Urinary bladder (tissue), 3 donors: ENCODE measurements at regions not wholly inside any gene's neighbourhood (a gene's known extent, or its start where the extent isn't known, plus 50 kb on each side); places are given as distances from the start of the nearest gene placed in this dataset.

Experiments used
- DNase-seq: peaks from one replicate; pipeline ENCODE4 v3.0.0-alpha.2; 2015; ENCODE audit errors: extremely low spot score
- H3K27ac ChIP-seq: one replicate; pipeline ENCODE4 v1.5.1; 2013; ENCODE audit warnings: low read depth, mild to moderate bottlenecking, moderate library complexity
- H3K36me3 ChIP-seq: one replicate; pipeline ENCODE4 v1.6.1; 2013; ENCODE audit warnings: mild to moderate bottlenecking, moderate library complexity; ENCODE audit not compliant: insufficient read depth
- H3K4me1 ChIP-seq: one replicate; pipeline ENCODE4 v1.6.1; 2013; ENCODE audit warnings: mild to moderate bottlenecking, moderate library complexity; ENCODE audit not compliant: insufficient read depth
- H3K4me3 ChIP-seq: one replicate; pipeline ENCODE4 v1.5.1; 2013; ENCODE audit warnings: low read depth, low read length
- WGBS: extraction: QIAGEN DNeasy Blood & Tissue Kit; methylation state at CpG from one replicate; pipeline ENCODE4 v1.1.7; 2013; 5-methylcytosine and 5-hydroxymethylcytosine counted together
- donor health status: healthy with polysubstance abuse.
- donor health status: healthy.

- WGBS: 3% methylated on average over 28 of the region's 28 CpGs
- peak; percentile 62 for DNase-seq
- H3K4me1 ChIP-seq: no peaks in the 10 kb centered on the region
- H3K4me3 ChIP-seq: peak overlapping the region; percentile 41
- H3K27ac ChIP-seq: no peak overlapping the region
- H3K36me3 ChIP-seq: no peaks in the 10 kb centered on the region
These were observed 67.4 kb downstream of the KCNRG start for GRCh38 chr13:50082426-50083281.

GRCh38 chr13:50085063-50085462, 69.8 kb downstream of the KCNRG start:
- H3K27ac ChIP-seq: no peak overlapping the region
- H3K4me3 ChIP-seq: no peak overlapping the region
- H3K36me3 ChIP-seq: no peaks in the 10 kb centered on the region
- no peaks in the 10 kb centered on the region for H3K4me1 ChIP-seq
- under 1% methylated on average over 4 of the region's 4 CpGs for WGBS
- no peak for DNase-seq

- no peak overlapping the region for H3K27ac ChIP-seq
- 92% methylated on average over 1 of the region's 1 CpG for WGBS
- H3K4me1 ChIP-seq: no peaks in the 10 kb centered on the region
- no peaks in the 10 kb centered on the region for H3K36me3 ChIP-seq
- H3K4me3 ChIP-seq: no peak overlapping the region
- DNase-seq: no peak
These were observed 74.4 kb downstream of the KCNRG start for GRCh38 chr13:50089633-50090032.

- DNase-seq: no peak
- WGBS: 96% methylated on average over 5 of the region's 5 CpGs
These were observed 75.0 kb downstream of the KCNRG start for GRCh38 chr13:50090211-50090610.

GRCh38 chr13:50094615-50095293, 79.5 kb downstream of the KCNRG start:
- Histone ChIP-seq H3K4me3 (no peak overlapping the region), H3K4me1 (no peaks in the 10 kb centered on the region), H3K36me3 (no peaks in the 10 kb centered on the region), H3K27ac (no peak overlapping the region)
- DNase-seq: no peak

More at GRCh38 chr13:50090211-50090610, 75.0 kb downstream of the KCNRG start:
- Histone ChIP-seq H3K4me3 (no peak overlapping the region), H3K36me3 (no peaks in the 10 kb centered on the region), H3K4me1 (no peaks in the 10 kb centered on the region), H3K27ac (no peak overlapping the region)

- H3K4me3 ChIP-seq: no peak overlapping the region
- 99% methylated on average over 1 of the region's 1 CpG for WGBS
- no peaks in the 10 kb centered on the region for H3K4me1 ChIP-seq
- DNase-seq: no peak
- no peak overlapping the region for H3K27ac ChIP-seq
- no peaks in the 10 kb centered on the region for H3K36me3 ChIP-seq
These were observed 83.4 kb downstream of the KCNRG start for GRCh38 chr13:50098693-50099092.

GRCh38 chr13:50099473-50099872, 84.2 kb downstream of the KCNRG start:
- H3K4me3 ChIP-seq: no peak overlapping the region
- no peak for DNase-seq
- no peak overlapping the region for H3K27ac ChIP-seq
- no peaks in the 10 kb centered on the region for H3K4me1 ChIP-seq
- H3K36me3 ChIP-seq: no peaks in the 10 kb centered on the region

GRCh38 chr13:50101590-50101989, 86.3 kb downstream of the KCNRG start:
- no peak for DNase-seq
- Histone ChIP-seq H3K36me3 (no peaks in the 10 kb centered on the region), H3K4me1 (no peaks in the 10 kb centered on the region), H3K4me3 (no peak overlapping the region), H3K27ac (no peak overlapping the region)

GRCh38 chr13:50104493-50104892, 89.2 kb downstream of the KCNRG start:
- no peaks in the 10 kb centered on the region for H3K4me1 ChIP-seq
- no peak overlapping the region for H3K4me3 ChIP-seq
- H3K36me3 ChIP-seq: no peaks in the 10 kb centered on the region
- H3K27ac ChIP-seq: no peak overlapping the region
- 90% methylated on average over 1 of the region's 1 CpG for WGBS
- no peak for DNase-seq

GRCh38 chr13:50106559-50106958, 91.3 kb downstream of the KCNRG start:
- Histone ChIP-seq H3K36me3 (peaks cover 2% of the 10 kb centered on the region), H3K27ac (no peak overlapping the region), H3K4me3 (no peak overlapping the region), H3K4me1 (no peaks in the 10 kb centered on the region)
- DNase-seq: no peak
- whole genome bisulfite sequencing: 78% methylated on average over 1 of the region's 1 CpG

- 79% methylated on average over 1 of the region's 1 CpG for WGBS
- no peak for DNase-seq
- Histone ChIP-seq H3K4me1 (no peaks in the 10 kb centered on the region), H3K36me3 (peaks cover 2% of the 10 kb centered on the region), H3K27ac (no peak overlapping the region), H3K4me3 (no peak overlapping the region)
These were observed 92.0 kb downstream of the KCNRG start for GRCh38 chr13:50107205-50107604.

- DNase-seq: no peak
- Histone ChIP-seq H3K4me1 (peaks cover 2% of the 10 kb centered on the region), H3K36me3 (no peaks in the 10 kb centered on the region), H3K27ac (no peak overlapping the region), H3K4me3 (no peak overlapping the region)
- 56% methylated on average over 2 of the region's 2 CpGs for WGBS
These were observed 99.7 kb downstream of the KCNRG start for GRCh38 chr13:50114961-50115360.

- peaks cover 2% of the 10 kb centered on the region for H3K4me1 ChIP-seq
- no peak overlapping the region for H3K27ac ChIP-seq
- no peak for DNase-seq
- WGBS: 98% methylated on average over 3 of the region's 3 CpGs
- no peaks in the 10 kb centered on the region for H3K36me3 ChIP-seq
- H3K4me3 ChIP-seq: no peak overlapping the region
These were observed 100.5 kb downstream of the KCNRG start for GRCh38 chr13:50115695-50116094.

- H3K4me1 ChIP-seq: peaks cover 2% of the 10 kb centered on the region
- no peaks in the 10 kb centered on the region for H3K36me3 ChIP-seq
- 68% methylated on average over 5 of the region's 5 CpGs for WGBS
- H3K27ac ChIP-seq: no peak overlapping the region
- no peak for DNase-seq
- no peak overlapping the region for H3K4me3 ChIP-seq
These were observed 101.3 kb downstream of the KCNRG start for GRCh38 chr13:50116430-50116973.
